CD8-positive, alpha-beta memory T cell (primary cell): ENCODE measurements at regions not wholly inside any gene's neighbourhood (a gene's known extent, or its start where the extent isn't known, plus 50 kb on each side); places are given as distances from the start of the nearest gene placed in this dataset.

Experiments
- CTCF ChIA-PET: fragments of 350-600 bp; sonication (Branson Sonifier 250); formaldehyde crosslinking; loops from one replicate; lab custom pipeline; 2021; ENCODE audit warnings: antibody characterized with exemption; lab: Charles Lee
- POLR2A ChIA-PET: fragments of 350-600 bp; sonication (Branson Sonifier 250); formaldehyde crosslinking; loops from one replicate; lab custom pipeline; 2021; ENCODE audit warnings: antibody characterized with exemption; lab: Charles Lee
- DNase-seq, 5 donors: peaks; one replicate each; pipeline versions ENCODE4 v3.0.0 to v3.0.0-alpha.2; 2020 to 2022; ENCODE audit warnings: mixed read lengths in 1 of 5
- H3K27ac ChIP-seq: one replicate; pipeline ENCODE4 v1.7.0; 2013; ENCODE audit warnings: low read depth, mild to moderate bottlenecking, low read length, moderate library complexity
- H3K27me3 ChIP-seq: 2 replicates; pipeline ENCODE4 v1.7.0; 2013; ENCODE audit warnings: low read length, mild to moderate bottlenecking; ENCODE audit not compliant: insufficient read depth, poor library complexity, severe bottlenecking
- H3K36me3 ChIP-seq: 2 replicates; pipeline ENCODE4 v1.7.0; 2013; ENCODE audit warnings: mild to moderate bottlenecking, low read length, moderate library complexity; ENCODE audit not compliant: insufficient read depth
- H3K4me1 ChIP-seq: 2 replicates; pipeline ENCODE4 v1.7.0; 2013; ENCODE audit warnings: mild to moderate bottlenecking, low read length, moderate library complexity; ENCODE audit not compliant: insufficient read depth
- H3K4me3 ChIP-seq: 2 replicates; pipeline ENCODE4 v1.7.0; 2013; ENCODE audit warnings: mild to moderate bottlenecking, low read length
- H3K9me3 ChIP-seq: 2 replicates; pipeline ENCODE4 v1.7.0; 2013; ENCODE audit warnings: mild to moderate bottlenecking, low read length
- H3K27ac Mint-ChIP-seq, 8 donors: one replicate each; pipeline ENCODE4 v1.8.0; 2020 to 2021; ENCODE audit warnings: mixed read lengths in 8 of 8, mild to moderate bottlenecking in 6 of 8, inconsistent platforms in 3 of 8, moderate library complexity in 3 of 8
- H3K27me3 Mint-ChIP-seq, 2 donors: one replicate each; pipeline ENCODE4 v1.8.0; 2020 to 2021; ENCODE audit warnings: mixed read lengths in 2 of 2, mild to moderate bottlenecking in 1 of 2, moderate library complexity in 1 of 2
- H3K36me3 Mint-ChIP-seq, 3 donors: one replicate each; pipeline ENCODE4 v1.8.0; 2020 to 2021; ENCODE audit warnings: mixed read lengths in 3 of 3, inconsistent platforms in 1 of 3, mild to moderate bottlenecking in 1 of 3
- H3K4me1 Mint-ChIP-seq, 3 donors: one replicate each; pipeline ENCODE4 v1.8.0; 2020 to 2021; ENCODE audit warnings: mixed read lengths in 3 of 3, inconsistent platforms in 1 of 3, mild to moderate bottlenecking in 1 of 3
- H3K4me3 Mint-ChIP-seq, 7 donors: one replicate each; pipeline ENCODE4 v1.8.0; 2020 to 2021; ENCODE audit warnings: mixed read lengths in 7 of 7, mild to moderate bottlenecking in 6 of 7, moderate library complexity in 4 of 7, inconsistent platforms in 2 of 7
- H3K9me3 Mint-ChIP-seq, 5 donors: one replicate each; pipeline ENCODE4 v1.8.0; 2020 to 2022; ENCODE audit warnings: mixed read lengths in 5 of 5, mild to moderate bottlenecking in 3 of 5, moderate library complexity in 2 of 5, inconsistent platforms in 1 of 5

- no peaks in the 10 kb centered on the region for H3K4me1 ChIP-seq
- Mint-ChIP-seq H3K4me1 (no peaks in the 10 kb centered on the region), H3K9me3 (peaks cover 0 to 27% (median 2%) of the 10 kb centered on the region in 5 donors), H3K4me3 (no peak overlapping the region), H3K36me3 (no peaks in the 10 kb centered on the region), H3K27me3 (no peaks in the 10 kb centered on the region), H3K27ac (no peak overlapping the region)
- H3K9me3 ChIP-seq = no peaks in the 10 kb centered on the region
- H3K36me3 ChIP-seq = no peaks in the 10 kb centered on the region
- H3K27me3 ChIP-seq = no peaks in the 10 kb centered on the region
- no peak overlapping the region for H3K4me3 ChIP-seq
- CTCF ChIA-PET = no interaction called here
- H3K27ac ChIP-seq = no peak overlapping the region
- POLR2A ChIA-PET = no interaction called here
- DNase-seq = no peak
Observed at GRCh38 chr4:158051401-158052235, 121.2 kb downstream of the GASK1B start.

GRCh38 chr4:158050942-158051341 is 121.9 kb downstream of the GASK1B start:
- no peaks in the 10 kb centered on the region for H3K36me3 Mint-ChIP-seq

GRCh38 chr4:158046345-158046744 is 126.5 kb downstream of the GASK1B start:
- no peak overlapping the region for H3K4me3 ChIP-seq
- no peak for DNase-seq
- no peak overlapping the region for H3K27ac ChIP-seq
- H3K9me3 ChIP-seq = no peaks in the 10 kb centered on the region
- POLR2A ChIA-PET = no interaction called here
- Mint-ChIP-seq H3K4me1 (no peaks in the 10 kb centered on the region), H3K4me3 (no peak overlapping the region), H3K27ac (no peak overlapping the region), H3K36me3 (no peaks in the 10 kb centered on the region), H3K27me3 (no peaks in the 10 kb centered on the region), H3K9me3 (peaks cover 0 to 22% (median 5%) of the 10 kb centered on the region in 5 donors)
- H3K4me1 ChIP-seq = no peaks in the 10 kb centered on the region
- no peaks in the 10 kb centered on the region for H3K36me3 ChIP-seq
- no peaks in the 10 kb centered on the region for H3K27me3 ChIP-seq
- CTCF ChIA-PET = no interaction called here

More at GRCh38 chr4:158050942-158051341, 121.9 kb downstream of the GASK1B start:
- H3K36me3 ChIP-seq = no peaks in the 10 kb centered on the region
- H3K4me3 ChIP-seq = no peak overlapping the region
- POLR2A ChIA-PET = no interaction called here
- no peak overlapping the region for H3K27ac ChIP-seq
- Mint-ChIP-seq H3K27ac (no peak overlapping the region), H3K4me3 (no peak overlapping the region), H3K9me3 (peaks cover 0 to 27% (median 2%) of the 10 kb centered on the region in 5 donors), H3K4me1 (no peaks in the 10 kb centered on the region), H3K27me3 (no peaks in the 10 kb centered on the region)
- no peak for DNase-seq
- H3K9me3 ChIP-seq = no peaks in the 10 kb centered on the region
- H3K27me3 ChIP-seq = no peaks in the 10 kb centered on the region
- H3K4me1 ChIP-seq = no peaks in the 10 kb centered on the region
- CTCF ChIA-PET = no interaction called here

GRCh38 chr4:158043971-158044618 is 128.7 kb downstream of the GASK1B start:
- no peak for DNase-seq
- Mint-ChIP-seq H3K4me3 (no peak overlapping the region), H3K36me3 (no peaks in the 10 kb centered on the region), H3K4me1 (no peaks in the 10 kb centered on the region), H3K27ac (no peak overlapping the region), H3K9me3 (peaks cover 6 to 13% (median 12%) of the 10 kb centered on the region in 5 donors), H3K27me3 (no peaks in the 10 kb centered on the region)
- Histone ChIP-seq H3K27me3 (no peaks in the 10 kb centered on the region), H3K27ac (no peak overlapping the region), H3K36me3 (no peaks in the 10 kb centered on the region), H3K4me1 (no peaks in the 10 kb centered on the region), H3K9me3 (peaks cover 4% of the 10 kb centered on the region), H3K4me3 (no peak overlapping the region)
- ChIA-PET POLR2A (no interaction called here), CTCF (no interaction called here)

GRCh38 chr4:158042591-158043030 is 130.2 kb downstream of the GASK1B start:
- POLR2A ChIA-PET = no interaction called here
- no peak for DNase-seq
- Histone ChIP-seq H3K27me3 (no peaks in the 10 kb centered on the region), H3K27ac (no peak overlapping the region), H3K4me1 (no peaks in the 10 kb centered on the region), H3K4me3 (no peak overlapping the region), H3K36me3 (no peaks in the 10 kb centered on the region), H3K9me3 (peaks cover 4% of the 10 kb centered on the region)
- peaks cover 5 to 15% (median 10%) of the 10 kb centered on the region in 5 donors for H3K9me3 Mint-ChIP-seq
- H3K27me3 Mint-ChIP-seq = no peaks in the 10 kb centered on the region
- no peak overlapping the region for H3K4me3 Mint-ChIP-seq
- no peak overlapping the region for H3K27ac Mint-ChIP-seq
- CTCF ChIA-PET = no interaction called here
- H3K36me3 Mint-ChIP-seq = no peaks in the 10 kb centered on the region
- no peaks in the 10 kb centered on the region for H3K4me1 Mint-ChIP-seq

GRCh38 chr4:158038718-158039117 is 134.1 kb downstream of the GASK1B start:
- Mint-ChIP-seq H3K27ac (no peak overlapping the region), H3K4me3 (no peak overlapping the region), H3K4me1 (no peaks in the 10 kb centered on the region), H3K36me3 (no peaks in the 10 kb centered on the region), H3K27me3 (no peaks in the 10 kb centered on the region), H3K9me3 (peaks cover 8 to 14% (median 12%) of the 10 kb centered on the region in 5 donors)
- Histone ChIP-seq H3K4me3 (no peak overlapping the region), H3K9me3 (peaks cover 4% of the 10 kb centered on the region), H3K36me3 (no peaks in the 10 kb centered on the region), H3K27me3 (no peaks in the 10 kb centered on the region), H3K27ac (no peak overlapping the region), H3K4me1 (no peaks in the 10 kb centered on the region)
- no peak for DNase-seq
- POLR2A ChIA-PET = no interaction called here
- CTCF ChIA-PET = no interaction called here

GRCh38 chr4:158036998-158037397 is 135.8 kb downstream of the GASK1B start:
- H3K36me3 Mint-ChIP-seq = no peaks in the 10 kb centered on the region
- no peaks in the 10 kb centered on the region for H3K36me3 ChIP-seq
- H3K4me3 Mint-ChIP-seq = no peak overlapping the region
- H3K27ac Mint-ChIP-seq = no peak overlapping the region
- H3K9me3 Mint-ChIP-seq = peaks cover 7 to 14% (median 10%) of the 10 kb centered on the region in 5 donors
- POLR2A ChIA-PET = no interaction called here
- peaks cover 4% of the 10 kb centered on the region for H3K9me3 ChIP-seq
- H3K4me1 ChIP-seq = no peaks in the 10 kb centered on the region
- no peak for DNase-seq
- no peak overlapping the region for H3K27ac ChIP-seq
- H3K27me3 Mint-ChIP-seq = no peaks in the 10 kb centered on the region
- H3K27me3 ChIP-seq = no peaks in the 10 kb centered on the region
- H3K4me1 Mint-ChIP-seq = no peaks in the 10 kb centered on the region
- H3K4me3 ChIP-seq = no peak overlapping the region
- CTCF ChIA-PET = no interaction called here

- ChIA-PET CTCF (no interaction called here), POLR2A (no interaction called here)
- no peaks in the 10 kb centered on the region for H3K4me1 ChIP-seq
- Mint-ChIP-seq H3K27me3 (no peaks in the 10 kb centered on the region), H3K9me3 (peaks cover 4 to 12% (median 9%) of the 10 kb centered on the region in 5 donors), H3K36me3 (no peaks in the 10 kb centered on the region), H3K27ac (no peak overlapping the region), H3K4me3 (no peak overlapping the region), H3K4me1 (no peaks in the 10 kb centered on the region)
- H3K4me3 ChIP-seq = no peak overlapping the region
- DNase-seq = no peak
- H3K27ac ChIP-seq = no peak overlapping the region
- peaks cover 4% of the 10 kb centered on the region for H3K9me3 ChIP-seq
- no peaks in the 10 kb centered on the region for H3K27me3 ChIP-seq
- H3K36me3 ChIP-seq = no peaks in the 10 kb centered on the region
Observed at GRCh38 chr4:158035662-158036195, 137.1 kb downstream of the GASK1B start.
